Glomerular endothelial cell (primary cell): ENCODE measurements at regions not wholly inside any gene's neighbourhood (a gene's known extent, or its start where the extent isn't known, plus 50 kb on each side); places are given as distances from the start of the nearest gene placed in this dataset.

ENCODE experiments used
- DNase-seq: peaks from one replicate; pipeline ENCODE4 v3.0.0-alpha.2; 2011; ENCODE audit warnings: low read depth, low spot score; ENCODE audit errors: extremely low read depth

DNA sequence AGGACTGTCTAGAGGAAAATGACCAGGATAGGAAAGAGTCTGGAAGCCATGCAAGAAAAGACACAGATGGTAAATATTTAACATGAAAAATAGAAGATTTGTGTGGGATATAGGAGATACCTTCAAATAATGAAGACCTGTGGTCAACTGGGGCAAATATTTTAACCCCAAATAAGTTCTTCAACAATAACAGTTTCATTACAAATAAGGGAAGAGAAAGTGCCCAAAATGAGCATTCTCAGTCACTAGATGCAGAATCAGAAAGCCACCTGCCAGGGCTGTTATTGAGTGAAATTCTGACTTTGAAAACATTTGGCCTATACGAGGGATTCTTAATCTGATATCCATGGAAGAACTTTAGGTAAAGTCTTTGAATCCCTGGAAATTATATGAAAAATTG lies 231.2 kb upstream of the PLEKHG7 start:
- no peak for DNase-seq

- DNase-seq, result no peak
Measured at GRCh38 chr12:92470608-92471021, 232.2 kb upstream of the PLEKHG7 start.

GRCh38 chr12:92469837-92470236 lies 233.0 kb upstream of the PLEKHG7 start:
- no peak for DNase-seq

- no peak for DNase-seq
Measured at GRCh38 chr12:92468358-92469020, 234.3 kb upstream of the PLEKHG7 start.

- DNase-seq, result no peak
Measured at GRCh38 chr12:92467886-92468285, 234.9 kb upstream of the PLEKHG7 start.

DNA sequence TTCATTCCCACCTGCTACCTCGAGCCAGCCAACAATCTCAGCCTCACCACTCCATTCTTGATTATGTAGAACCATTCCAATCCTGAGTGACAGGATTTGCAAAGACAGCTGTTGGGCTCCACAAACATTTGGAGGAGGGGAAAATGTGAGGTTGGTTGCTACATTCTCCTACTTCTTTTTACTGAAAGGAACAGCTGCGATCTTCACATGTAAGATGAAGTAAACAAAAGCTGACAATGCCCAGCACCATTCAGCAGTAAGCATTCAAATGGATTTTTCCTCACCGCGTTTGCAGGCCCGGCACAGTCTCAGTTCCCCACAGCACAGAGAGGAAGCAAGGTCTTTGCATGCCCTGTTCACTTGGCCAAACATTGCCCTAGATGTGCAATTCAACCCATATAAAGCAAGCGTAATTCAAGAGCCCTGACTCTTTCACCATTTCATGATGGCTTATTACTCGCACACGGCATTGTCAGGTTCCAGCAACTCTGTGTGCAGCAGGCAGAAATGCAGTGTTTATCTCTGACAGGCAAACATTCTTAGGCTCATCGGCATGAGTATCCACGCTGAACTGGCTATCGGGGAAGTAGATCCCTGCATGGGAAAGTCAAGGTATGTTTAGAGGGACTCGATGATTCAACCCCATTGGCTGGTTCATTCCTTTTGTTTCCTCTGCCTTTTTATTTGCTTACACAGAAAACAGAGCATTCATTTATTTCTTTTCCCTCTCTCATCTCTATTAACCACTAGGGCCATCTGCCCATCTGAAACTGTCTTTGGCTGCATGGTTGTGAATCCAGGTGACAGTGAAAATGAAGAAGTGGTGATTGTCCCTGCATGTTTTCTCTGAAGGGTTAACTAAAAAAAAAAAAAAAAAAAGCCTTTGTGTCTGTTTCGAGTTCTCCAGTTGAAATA lies 236.1 kb upstream of the PLEKHG7 start:
- no peak for DNase-seq

GRCh38 chr12:92465786-92466295 lies 236.9 kb upstream of the PLEKHG7 start:
- DNase-seq, result no peak

- no peak for DNase-seq
Measured at GRCh38 chr12:92464911-92465310, 237.9 kb upstream of the PLEKHG7 start.

DNA sequence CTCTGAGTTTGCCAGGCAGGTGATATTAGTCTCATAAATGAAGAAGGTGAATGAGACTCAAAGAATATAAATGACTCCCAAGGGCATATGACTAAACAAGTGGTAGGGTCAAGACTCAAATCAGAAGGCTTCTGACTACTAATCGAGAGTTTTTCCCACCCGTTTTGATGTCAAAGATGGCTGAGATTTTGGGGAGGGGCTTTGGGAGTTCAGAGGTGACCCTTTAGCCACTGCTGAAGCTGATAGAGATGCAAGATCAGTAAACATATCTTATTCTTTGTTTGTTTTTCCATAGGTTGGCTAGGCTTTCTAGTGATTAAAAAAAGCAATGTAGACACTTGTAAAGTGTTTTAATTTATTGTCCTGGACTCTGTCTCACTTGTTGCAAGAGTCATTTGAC lies 239.6 kb upstream of the PLEKHG7 start:
- DNase-seq, result no peak

DNA sequence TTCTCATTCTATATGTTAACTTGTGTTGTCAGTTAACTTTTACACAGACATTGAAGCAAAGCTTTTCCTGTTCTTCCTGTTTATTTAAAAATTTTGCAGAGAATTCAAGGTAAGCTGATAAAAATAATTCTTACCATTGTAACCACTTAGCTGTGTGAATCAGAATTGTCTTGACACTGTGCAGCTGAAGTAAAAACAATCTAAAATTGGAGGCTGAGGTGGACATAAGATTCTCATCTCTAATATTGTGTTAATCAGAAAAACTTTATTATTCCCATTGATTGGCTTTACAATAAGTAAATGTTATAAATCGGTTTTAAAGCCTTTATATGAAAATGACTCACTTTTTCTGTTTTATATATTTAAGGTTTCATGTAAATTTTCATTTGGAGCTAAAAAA lies 240.3 kb upstream of the PLEKHG7 start:
- DNase-seq, result no peak

- no peak for DNase-seq
Measured at GRCh38 chr12:92462049-92462448, 240.7 kb upstream of the PLEKHG7 start.

GRCh38 chr12:92459850-92460249 lies 242.9 kb upstream of the PLEKHG7 start:
- no peak for DNase-seq

DNA sequence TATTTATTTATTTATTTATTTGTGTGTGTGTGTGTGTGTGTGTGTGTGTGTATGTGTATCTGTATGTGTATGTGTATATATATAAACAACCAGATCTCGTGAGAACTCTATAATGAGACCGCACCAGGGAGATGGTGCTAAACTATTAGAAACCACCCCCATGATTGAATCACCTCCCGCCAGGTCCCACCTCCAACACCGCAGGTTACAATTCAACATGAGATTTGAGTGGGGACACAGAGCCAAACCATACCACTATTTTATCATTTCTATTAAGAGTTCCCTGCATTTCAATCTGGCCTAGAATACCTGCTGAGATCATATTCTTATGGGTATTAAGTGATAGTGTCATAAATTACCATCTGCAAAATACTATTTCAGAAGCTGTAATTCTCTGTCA lies 243.8 kb upstream of the PLEKHG7 start:
- DNase-seq, result no peak

GRCh38 chr12:92457458-92458180 lies 245.2 kb upstream of the PLEKHG7 start:
- no peak for DNase-seq

DNA sequence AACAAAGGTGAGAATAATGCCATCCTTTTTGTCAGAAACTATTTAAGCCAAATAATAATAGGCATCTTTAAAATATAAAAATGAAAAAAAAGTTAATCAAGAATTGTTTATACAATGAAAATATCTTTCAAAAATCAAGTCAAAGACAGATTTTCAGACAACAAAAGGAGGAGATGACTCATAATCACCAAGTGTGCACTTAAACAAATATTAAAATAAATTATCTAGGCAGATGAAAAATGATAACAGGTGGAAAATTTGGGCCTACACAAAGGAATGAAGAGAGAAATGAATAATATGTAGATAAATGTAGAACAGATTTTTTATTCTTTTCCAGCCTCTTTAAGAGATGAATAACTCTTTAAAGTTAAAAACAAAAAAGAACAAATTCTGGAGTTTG lies 250.0 kb upstream of the PLEKHG7 start:
- DNase-seq, result peak; percentile 22

DNA sequence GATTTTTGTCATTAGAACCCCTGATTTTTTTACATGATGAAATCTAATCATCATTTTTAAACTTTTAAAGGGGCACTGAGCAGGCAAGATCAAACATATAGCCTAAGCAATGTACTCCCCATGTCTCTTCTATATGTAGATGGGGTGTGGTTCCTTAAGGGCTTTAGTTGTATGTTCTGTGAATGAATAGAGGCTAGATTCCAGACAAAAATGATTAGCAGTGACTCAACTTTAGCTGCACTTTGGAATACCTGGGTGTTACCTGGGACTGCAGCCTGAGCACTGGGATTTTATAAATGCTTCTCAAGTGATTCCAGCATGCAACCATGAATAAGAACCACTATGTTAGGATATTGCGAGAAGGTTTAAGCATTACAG lies 256.7 kb upstream of the PLEKHG7 start:
- no peak for DNase-seq

- no peak for DNase-seq
Measured at GRCh38 chr12:92445253-92446082, 257.3 kb upstream of the PLEKHG7 start.

DNA sequence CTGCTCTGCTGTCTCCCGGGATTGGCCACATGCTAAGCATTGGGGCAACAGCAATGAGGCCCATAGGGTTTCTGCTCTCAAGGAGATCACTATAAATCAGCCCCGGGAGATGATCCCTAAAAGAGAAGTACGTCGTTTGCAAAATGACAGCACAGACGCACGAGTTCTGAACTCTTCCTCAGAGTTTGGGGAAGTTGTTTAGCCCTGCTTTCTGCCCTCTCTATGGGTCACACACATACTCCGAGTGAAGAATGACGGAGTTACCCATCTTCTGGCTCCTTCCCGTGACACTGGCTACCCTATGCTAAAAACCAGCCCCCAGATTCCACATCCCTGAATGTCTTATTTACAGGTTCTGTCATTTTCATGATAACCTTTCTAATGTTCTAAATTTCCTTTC lies 258.0 kb upstream of the PLEKHG7 start:
- DNase-seq, result no peak

- DNase-seq, result no peak
Measured at GRCh38 chr12:92442782-92443181, 260.0 kb upstream of the PLEKHG7 start.

- DNase-seq, result no peak
Measured at GRCh38 chr12:92440072-92440471, 262.7 kb upstream of the PLEKHG7 start.

DNA sequence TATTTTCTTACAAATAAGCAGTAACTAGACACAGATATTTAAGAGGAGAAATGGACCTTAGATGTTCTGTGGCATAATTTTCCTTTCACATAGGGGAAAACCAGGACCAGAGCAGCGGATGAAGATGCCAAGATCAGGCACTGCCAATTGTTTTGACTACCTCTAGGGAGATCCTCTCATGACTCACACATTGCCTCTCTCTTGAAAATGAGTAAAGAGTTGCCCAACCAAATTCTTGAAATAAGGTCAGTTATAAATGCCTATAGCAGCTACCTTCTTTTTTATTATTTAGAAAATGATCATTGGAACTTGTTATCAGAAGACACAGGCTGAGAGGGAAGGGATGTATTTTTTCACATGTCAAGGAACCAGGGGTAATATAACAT lies 263.4 kb upstream of the PLEKHG7 start:
- no peak for DNase-seq
